ENCODE measurements at regions not wholly inside any gene's neighbourhood (a gene's known extent, or its start where the extent isn't known, plus 50 kb on each side); places are given as distances from the start of the nearest gene placed in this dataset.
"Not testable (repeated sequence)": the region's sequence is repeated elsewhere in the genome, so short reads cannot be mapped to it uniquely, and the experiment has no call there.

- Histone ChIP-seq H3K9ac (ENCODE audit: low read depth in 1 of 2, low read length in 2 of 2) (no peak overlapping the region), H3K27ac (ENCODE audit: low read depth in 1 of 2, low read length in 2 of 2) (no peak overlapping the region), H3K4me3 (ENCODE audit: low read depth in 1 of 3, low read length in 3 of 3) (no peak overlapping the region), H3K4me1 (ENCODE audit: control insufficient read depth in 4 of 4, insufficient read depth in 4 of 4, low read length in 3 of 4) (peaks cover 0 to 7% (median 3%) of the 10 kb centered on the region in 4 donors), H3K36me3 (ENCODE audit: control insufficient read depth in 4 of 4, insufficient read depth in 3 of 4, low read depth in 1 of 4, low read length in 3 of 4) (no peaks in the 10 kb centered on the region), H3K9me3 (ENCODE audit: control insufficient read depth in 4 of 4, low read length in 3 of 4) (no peaks in the 10 kb centered on the region), H3K27me3 (ENCODE audit: control insufficient read depth in 4 of 4, insufficient read depth in 4 of 4, low read length in 3 of 4) (peaks cover 0 to 3% (median 0%) of the 10 kb centered on the region in 4 donors)
- TF ChIP-seq, protein P1, sequence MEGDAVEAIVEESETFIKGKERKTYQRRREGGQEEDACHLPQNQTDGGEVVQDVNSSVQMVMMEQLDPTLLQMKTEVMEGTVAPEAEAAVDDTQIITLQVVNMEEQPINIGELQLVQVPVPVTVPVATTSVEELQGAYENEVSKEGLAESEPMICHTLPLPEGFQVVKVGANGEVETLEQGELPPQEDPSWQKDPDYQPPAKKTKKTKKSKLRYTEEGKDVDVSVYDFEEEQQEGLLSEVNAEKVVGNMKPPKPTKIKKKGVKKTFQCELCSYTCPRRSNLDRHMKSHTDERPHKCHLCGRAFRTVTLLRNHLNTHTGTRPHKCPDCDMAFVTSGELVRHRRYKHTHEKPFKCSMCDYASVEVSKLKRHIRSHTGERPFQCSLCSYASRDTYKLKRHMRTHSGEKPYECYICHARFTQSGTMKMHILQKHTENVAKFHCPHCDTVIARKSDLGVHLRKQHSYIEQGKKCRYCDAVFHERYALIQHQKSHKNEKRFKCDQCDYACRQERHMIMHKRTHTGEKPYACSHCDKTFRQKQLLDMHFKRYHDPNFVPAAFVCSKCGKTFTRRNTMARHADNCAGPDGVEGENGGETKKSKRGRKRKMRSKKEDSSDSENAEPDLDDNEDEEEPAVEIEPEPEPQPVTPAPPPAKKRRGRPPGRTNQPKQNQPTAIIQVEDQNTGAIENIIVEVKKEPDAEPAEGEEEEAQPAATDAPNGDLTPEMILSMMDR (IDR thresholded peaks at IDR 0.05; ENCODE audit: low read depth, low read length, missing input control) = no peak
- TF ChIP-seq MAX (IDR thresholded peaks at IDR 0.05) = no peak
- 78% methylated on average over 6 of the region's 6 CpGs for WGBS
- DNase-seq (ENCODE audit: low spot score) = no peak
These were observed 186.2 kb downstream of the GOLGA6L6 start for GRCh38 chr15:20355256-20355868.

GRCh38 chr15:20354884-20355223 lies 186.7 kb downstream of the GOLGA6L6 start:
- not testable (repeated sequence) for H3K27ac ChIP-seq (ENCODE audit: low read depth in 1 of 2, low read length in 2 of 2); H3K9ac ChIP-seq (ENCODE audit: low read depth in 1 of 2, low read length in 2 of 2); H3K4me3 ChIP-seq (ENCODE audit: low read depth in 1 of 3, low read length in 3 of 3); H3K4me1 ChIP-seq (ENCODE audit: control insufficient read depth in 4 of 4, insufficient read depth in 4 of 4, low read length in 3 of 4); H3K9me3 ChIP-seq (ENCODE audit: control insufficient read depth in 4 of 4, low read length in 3 of 4); H3K27me3 ChIP-seq (ENCODE audit: control insufficient read depth in 4 of 4, insufficient read depth in 4 of 4, low read length in 3 of 4); H3K36me3 ChIP-seq (ENCODE audit: control insufficient read depth in 4 of 4, insufficient read depth in 3 of 4, low read depth in 1 of 4, low read length in 3 of 4); DNase-seq (ENCODE audit: low spot score)
- WGBS = 66% methylated on average over 5 of the region's 5 CpGs

GRCh38 chr15:20353966-20354883 lies 187.4 kb downstream of the GOLGA6L6 start:
- 67% methylated on average over 14 of the region's 14 CpGs for WGBS

More at GRCh38 chr15:20353966-20354883, 187.4 kb downstream of the GOLGA6L6 start:
- Histone ChIP-seq H3K27ac (ENCODE audit: low read depth in 1 of 2, low read length in 2 of 2) (no peak overlapping the region), H3K9ac (ENCODE audit: low read depth in 1 of 2, low read length in 2 of 2) (no peak overlapping the region), H3K36me3 (ENCODE audit: control insufficient read depth in 4 of 4, insufficient read depth in 3 of 4, low read depth in 1 of 4, low read length in 3 of 4) (no peaks in the 10 kb centered on the region), H3K27me3 (ENCODE audit: control insufficient read depth in 4 of 4, insufficient read depth in 4 of 4, low read length in 3 of 4) (peaks cover 0 to 3% (median 1%) of the 10 kb centered on the region in 4 donors), H3K9me3 (ENCODE audit: control insufficient read depth in 4 of 4, low read length in 3 of 4) (no peaks in the 10 kb centered on the region), H3K4me3 (ENCODE audit: low read depth in 1 of 3, low read length in 3 of 3) (no peak overlapping the region), H3K4me1 (ENCODE audit: control insufficient read depth in 4 of 4, insufficient read depth in 4 of 4, low read length in 3 of 4) (peaks cover 0 to 7% (median 3%) of the 10 kb centered on the region in 4 donors)
- TF ChIP-seq JUND (IDR thresholded peaks at IDR 0.05) (no peak), RXRA (IDR thresholded peaks at IDR 0.05) (no peak), TAF1 (conservative IDR thresholded peaks at IDR 0.05) (no peak), ATF3 (IDR thresholded peaks at IDR 0.05) (no peak), RAD21 (IDR thresholded peaks at IDR 0.05) (no peak), FOXA2 (IDR thresholded peaks at IDR 0.05) (no peak), FOXA1 (IDR thresholded peaks at IDR 0.05) (no peak), HNF4G (IDR thresholded peaks at IDR 0.05) (no peak)
- DNase-seq (ENCODE audit: low spot score) = no peak

All from liver (tissue), 8 donors.